K562 (cell line): ENCODE measurements at regions not wholly inside any gene's neighbourhood (a gene's known extent, or its start where the extent isn't known, plus 50 kb on each side); places are given as distances from the start of the nearest gene placed in this dataset.
A peak's percentile ranks its signal among the peaks of the same experiment; 100 is the strongest.

Experiments
- AFF1 ChIP-seq, 2 experiments: fragments of 450-650 bp; IDR thresholded peaks; 2 replicates each; pipeline ENCODE4 v1.6.1; 2018; ENCODE audit warnings: mild to moderate bottlenecking in 2 of 2, low read depth in 1 of 2; ENCODE audit not compliant: partially characterized antibody in 2 of 2
- BMI1 ChIP-seq: fragments of 150-350 bp; IDR thresholded peaks from 2 replicates; pipeline ENCODE4 v1.6.1; 2014; ENCODE audit warnings: low read length
- CC2D1A ChIP-seq: fragments of 450-650 bp; IDR thresholded peaks from 2 replicates; pipeline ENCODE4 v1.6.1; 2017; ENCODE audit warnings: mild to moderate bottlenecking
- CHAMP1 ChIP-seq: fragments of 450-650 bp; IDR thresholded peaks from 2 replicates; pipeline ENCODE4 v1.6.1; 2016; ENCODE audit warnings: mild to moderate bottlenecking
- FOXP1 ChIP-seq: sonication (generic); formaldehyde crosslinking; IDR thresholded peaks from 2 replicates; pipeline ENCODE4 v1.8.0; 2022; ENCODE audit warnings: mild to moderate bottlenecking, missing genetic modification reagents
- SMAD3 ChIP-seq: fragments of 450-650 bp; formaldehyde crosslinking; conservative IDR thresholded peaks from 2 replicates; pipeline ENCODE4 v1.4.0; 2020; ENCODE audit warnings: mild to moderate bottlenecking
- SP1 ChIP-seq: sonication (generic); formaldehyde crosslinking; IDR thresholded peaks from 2 replicates; pipeline ENCODE4 v1.8.1; 2022; ENCODE audit warnings: mild to moderate bottlenecking, missing genetic modification reagents
- TFE3 ChIP-seq: fragments of 450-650 bp; formaldehyde crosslinking; IDR thresholded peaks from 2 replicates; pipeline ENCODE4 v1.4.0; 2020; ENCODE audit warnings: mild to moderate bottlenecking, mixed read lengths
- THRB ChIP-seq: fragments of 450-650 bp; formaldehyde crosslinking; conservative IDR thresholded peaks from 2 replicates; pipeline ENCODE4 v1.4.0; 2022; ENCODE audit warnings: mild to moderate bottlenecking, missing genetic modification characterization
- ZNF592 ChIP-seq: fragments of 450-650 bp; IDR thresholded peaks from 2 replicates; pipeline ENCODE4 v1.6.1; 2017; ENCODE audit warnings: antibody characterized with exemption, mild to moderate bottlenecking

- no peak for TF ChIP-seq AFF1 (IDR thresholded peaks at IDR 0.05; ENCODE audit: low read depth in 1 of 2, partially characterized antibody in 2 of 2)
- peak; percentile 40; the same call in 1 of the 2 replicates for TF ChIP-seq CHAMP1
- TF ChIP-seq FOXP1 = no peak
- TF ChIP-seq THRB (CRISPR knock-in tag) = 0 out of 2 replicates have a peak, but pooled peaks have one; percentile 37
- 0 out of 2 replicates have a peak, but pooled peaks have one; percentile 14 for TF ChIP-seq SMAD3
- peak; percentile 82 for TF ChIP-seq CC2D1A
- no peak for TF ChIP-seq BMI1
- TF ChIP-seq SP1 (CRISPR knock-in tag) = no peak
- peak; percentile 71; the same call in 1 of the 2 replicates for TF ChIP-seq ZNF592
- TF ChIP-seq TFE3 (CRISPR knock-in tag) = no peak
Measured at GRCh38 chr6:137799950-137800568, 67.0 kb upstream of the TNFAIP3 start (continued).
